MG63 (cell line): ENCODE measurements at regions not wholly inside any gene's neighbourhood (a gene's known extent, or its start where the extent isn't known, plus 50 kb on each side); places are given as distances from the start of the nearest gene placed in this dataset.
"Not testable (repeated sequence)": the region's sequence is repeated elsewhere in the genome, so short reads cannot be mapped to it uniquely, and the experiment has no call there.

Source experiments
- DNase-seq: peaks from one replicate; pipeline ENCODE4 v3.0.0-alpha.2; 2020
- H3K27me3 ChIP-seq: fragments of 250-450 bp; sonication (Bioruptor Pico); 2 replicates; pipeline ENCODE4 v1.5.1; 2020; ENCODE audit warnings: mild to moderate bottlenecking, moderate library complexity
- H3K36me3 ChIP-seq: fragments of 250-450 bp; sonication (Bioruptor Pico); 2 replicates; pipeline ENCODE4 v1.5.1; 2020; ENCODE audit warnings: mild to moderate bottlenecking, moderate library complexity
- H3K4me3 ChIP-seq: fragments of 250-450 bp; sonication (Bioruptor Pico); 2 replicates; pipeline ENCODE4 v1.5.1; 2020; ENCODE audit warnings: mild to moderate bottlenecking, moderate library complexity
- H3K9me3 ChIP-seq: fragments of 250-450 bp; sonication (Bioruptor Pico); 2 replicates; pipeline ENCODE4 v1.5.1; 2020; ENCODE audit warnings: mild to moderate bottlenecking, moderate library complexity

- no peaks in the 10 kb centered on the region for H3K36me3 ChIP-seq
- H3K9me3 ChIP-seq: no peaks in the 10 kb centered on the region
- no peaks in the 10 kb centered on the region for H3K27me3 ChIP-seq
- no peak for DNase-seq
- no peak overlapping the region for H3K4me3 ChIP-seq
Measured at GRCh38 chr4:83751336-83751949, 215.5 kb downstream of the GPAT3 start.

GRCh38 chr4:83748711-83749110, 212.8 kb downstream of the GPAT3 start:
- H3K9me3 ChIP-seq: no peaks in the 10 kb centered on the region
- no peak overlapping the region for H3K4me3 ChIP-seq
- no peak for DNase-seq
- no peaks in the 10 kb centered on the region for H3K27me3 ChIP-seq
- H3K36me3 ChIP-seq: no peaks in the 10 kb centered on the region

GRCh38 chr4:83738895-83739294, 203.0 kb downstream of the GPAT3 start:
- Histone ChIP-seq H3K4me3 (no peak overlapping the region), H3K9me3 (no peaks in the 10 kb centered on the region), H3K27me3 (no peaks in the 10 kb centered on the region), H3K36me3 (no peaks in the 10 kb centered on the region)
- DNase-seq: no peak

DNA sequence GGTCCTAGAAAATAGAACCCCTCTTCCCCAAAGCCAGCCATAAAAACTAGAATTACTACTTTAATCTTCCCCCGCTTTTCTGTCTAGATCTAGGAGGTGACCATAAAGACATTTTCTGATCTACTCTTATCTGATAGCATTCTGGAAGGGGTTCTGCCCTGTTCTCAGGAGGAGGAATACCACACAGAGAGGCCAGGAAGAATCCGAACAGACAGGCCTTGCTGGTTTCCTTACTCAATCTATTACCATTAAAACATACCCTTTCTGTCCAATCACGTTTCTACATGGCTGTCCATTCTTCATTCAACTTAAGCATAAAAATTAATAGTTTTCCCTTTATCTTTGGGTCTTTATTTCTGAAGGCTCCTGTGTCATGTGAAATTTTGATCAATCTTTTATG, 198.7 kb downstream of the GPAT3 start:
- H3K9me3 ChIP-seq: no peaks in the 10 kb centered on the region
- no peaks in the 10 kb centered on the region for H3K36me3 ChIP-seq
- DNase-seq: no peak
- no peaks in the 10 kb centered on the region for H3K27me3 ChIP-seq
- H3K4me3 ChIP-seq: no peak overlapping the region

GRCh38 chr4:83732114-83732635, 196.3 kb downstream of the GPAT3 start:
- no peaks in the 10 kb centered on the region for H3K27me3 ChIP-seq
- H3K9me3 ChIP-seq: no peaks in the 10 kb centered on the region
- DNase-seq: no peak
- no peak overlapping the region for H3K4me3 ChIP-seq
- H3K36me3 ChIP-seq: no peaks in the 10 kb centered on the region

DNA sequence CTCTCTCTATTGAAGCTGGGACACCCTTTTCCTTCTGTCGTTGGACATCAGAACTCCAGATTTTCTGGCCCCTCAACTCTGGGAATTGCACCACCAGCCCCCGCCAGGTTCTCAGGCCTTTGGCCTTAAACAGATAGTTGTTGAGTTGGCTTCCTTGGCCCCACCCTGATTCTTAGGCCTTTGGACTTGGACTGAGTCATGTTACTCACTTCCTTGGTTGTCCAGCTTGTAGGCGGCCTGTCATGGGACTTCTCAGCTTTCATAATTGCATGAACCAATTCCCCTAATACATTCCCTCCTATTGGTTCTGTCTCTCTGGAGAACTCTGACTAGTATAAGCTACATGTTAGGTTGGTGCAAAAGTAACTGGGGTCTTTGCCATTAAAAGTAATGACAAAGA, 195.7 kb downstream of the GPAT3 start:
- Histone ChIP-seq H3K4me3 (no peak overlapping the region), H3K36me3 (no peaks in the 10 kb centered on the region), H3K27me3 (no peaks in the 10 kb centered on the region), H3K9me3 (no peaks in the 10 kb centered on the region)
- DNase-seq: peak; percentile 15

- H3K27me3 ChIP-seq: not testable (repeated sequence)
Measured at GRCh38 chr4:83730958-83731357, 195.1 kb downstream of the GPAT3 start.

DNA sequence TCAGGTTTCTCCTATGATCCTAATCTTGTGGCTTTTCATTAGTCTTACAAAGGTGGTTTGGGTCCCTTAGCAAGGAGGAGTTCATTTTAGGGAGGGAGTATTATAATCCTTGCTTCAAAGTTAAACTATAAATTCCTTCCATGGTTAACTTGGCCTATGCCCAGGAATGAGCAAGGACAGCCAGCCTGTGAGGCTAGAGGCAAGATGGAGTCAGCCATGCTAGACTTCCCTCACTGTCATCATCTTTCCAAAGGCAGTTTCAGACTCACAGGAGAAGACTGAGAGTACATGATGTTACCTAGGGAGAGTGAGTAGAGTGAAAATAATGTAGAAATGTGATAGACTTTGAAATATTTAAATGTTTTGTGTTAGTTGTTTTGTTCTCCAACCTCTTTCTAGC, 192.3 kb downstream of the GPAT3 start:
- no peaks in the 10 kb centered on the region for H3K9me3 ChIP-seq
- no peak overlapping the region for H3K4me3 ChIP-seq
- H3K36me3 ChIP-seq: no peaks in the 10 kb centered on the region
- DNase-seq: no peak
- no peaks in the 10 kb centered on the region for H3K27me3 ChIP-seq

More at GRCh38 chr4:83730958-83731357, 195.1 kb downstream of the GPAT3 start:
- not testable (repeated sequence) for DNase-seq, H3K36me3 ChIP-seq, H3K9me3 ChIP-seq, H3K4me3 ChIP-seq

DNA sequence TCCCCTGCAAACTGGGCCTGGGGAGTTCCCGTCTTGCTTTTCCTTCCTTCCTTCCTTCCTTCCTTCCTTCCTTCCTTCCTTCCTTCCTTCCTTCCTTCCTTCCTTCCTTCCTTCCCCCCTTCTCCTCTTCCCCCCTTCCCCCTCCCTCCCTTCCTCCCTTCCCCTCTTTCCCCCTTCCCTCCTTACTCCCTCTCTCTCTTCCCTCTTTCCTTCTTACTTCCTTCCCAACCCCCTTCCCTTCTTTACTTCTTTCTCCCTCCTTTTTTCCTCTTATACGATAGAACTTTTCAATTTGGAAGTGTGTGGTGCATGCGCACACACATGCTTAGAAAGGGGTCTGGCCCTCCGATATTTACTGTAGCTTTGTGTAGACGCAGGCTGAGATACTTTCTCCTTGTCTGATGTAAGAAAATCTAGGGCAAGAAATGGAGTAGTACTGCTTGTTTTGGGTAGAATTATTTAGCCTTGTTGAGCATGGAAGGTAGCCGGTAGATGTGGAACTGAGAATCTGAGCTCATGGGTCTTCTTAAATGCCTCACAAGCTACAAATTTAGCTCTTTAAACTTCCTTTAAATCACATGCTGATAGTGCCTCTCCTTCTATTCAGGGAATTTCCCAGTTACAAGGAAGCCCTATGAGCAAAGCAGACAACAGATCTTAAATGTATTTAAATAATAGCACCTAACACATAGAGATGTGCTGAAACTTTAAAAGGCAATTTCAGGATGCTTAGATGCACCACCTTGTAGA, 189.6 kb downstream of the GPAT3 start:
- DNase-seq: no peak
- H3K27me3 ChIP-seq: no peaks in the 10 kb centered on the region
- H3K9me3 ChIP-seq: no peaks in the 10 kb centered on the region
- no peaks in the 10 kb centered on the region for H3K36me3 ChIP-seq
- H3K4me3 ChIP-seq: no peak overlapping the region

DNA sequence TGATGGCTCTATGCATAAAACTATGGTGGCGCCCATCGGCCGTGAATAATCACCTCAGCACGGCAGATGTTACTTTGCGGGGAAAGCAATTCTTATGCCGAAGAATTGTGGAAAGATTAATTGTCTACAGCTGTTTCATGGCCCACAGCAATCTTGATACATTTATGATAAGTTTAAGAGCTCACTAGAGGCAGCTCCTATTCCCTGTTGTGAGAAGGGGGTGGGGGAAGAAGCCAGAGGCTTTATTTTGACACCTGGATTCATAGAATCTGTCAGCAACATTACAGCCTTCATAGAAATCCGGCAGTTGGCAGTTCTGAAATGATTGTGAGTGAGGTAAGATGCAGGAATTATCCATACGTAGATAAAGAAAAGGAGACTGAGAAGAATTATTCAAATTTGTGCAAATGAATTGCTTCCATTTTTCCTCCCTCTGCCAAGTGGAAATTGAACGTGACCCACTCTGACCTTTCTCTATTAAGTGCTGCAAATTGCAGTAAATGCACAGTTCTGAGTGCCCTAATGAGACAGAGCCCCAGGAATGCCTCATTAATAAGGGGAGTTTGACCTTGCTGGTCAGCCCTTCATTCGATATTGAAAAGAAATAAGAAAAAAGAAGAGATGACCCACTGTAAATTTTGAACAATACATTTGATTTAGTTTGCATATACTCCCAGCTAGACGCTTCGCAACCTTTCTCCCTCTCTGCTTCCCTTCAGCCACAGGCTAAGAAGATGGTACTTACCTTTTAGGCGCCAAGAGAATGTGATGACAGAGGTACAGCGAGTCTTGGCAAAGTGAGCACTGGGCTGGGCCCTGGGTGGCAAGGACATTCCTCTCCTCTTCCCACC, 188.8 kb downstream of the GPAT3 start:
- DNase-seq: no peak
- H3K9me3 ChIP-seq: no peaks in the 10 kb centered on the region
- no peak overlapping the region for H3K4me3 ChIP-seq
- no peaks in the 10 kb centered on the region for H3K36me3 ChIP-seq
- H3K27me3 ChIP-seq: no peaks in the 10 kb centered on the region

- DNase-seq: no peak
- no peaks in the 10 kb centered on the region for H3K36me3 ChIP-seq
- no peak overlapping the region for H3K4me3 ChIP-seq
Measured at GRCh38 chr4:83723609-83724008, 187.7 kb downstream of the GPAT3 start.

DNA sequence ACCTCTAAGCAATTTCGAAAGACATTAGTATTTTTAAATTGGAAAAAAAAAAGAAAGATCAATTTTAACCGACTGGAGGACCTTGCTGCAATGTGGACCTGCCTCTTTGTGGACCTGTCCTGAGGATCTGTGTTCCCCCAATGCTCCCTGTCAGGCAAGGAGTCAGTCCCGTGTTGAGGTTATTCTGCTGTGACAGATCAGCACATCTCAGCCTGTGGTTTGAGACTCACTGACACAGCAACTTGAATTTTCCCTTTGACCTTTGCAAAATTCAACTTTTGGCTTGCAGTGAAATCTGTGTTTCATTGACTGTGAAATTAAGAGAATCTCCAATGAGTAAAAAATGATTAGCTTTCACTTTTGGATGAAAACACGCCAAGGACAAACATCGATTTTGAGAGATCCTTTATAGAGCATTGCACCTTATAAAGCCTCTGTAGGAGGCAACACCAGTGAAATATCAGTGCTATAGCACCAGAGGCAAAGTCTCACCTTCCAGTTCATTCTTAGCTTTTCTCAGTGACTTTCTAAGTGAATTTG, 186.9 kb downstream of the GPAT3 start:
- Histone ChIP-seq H3K27me3 (no peaks in the 10 kb centered on the region), H3K4me3 (no peak overlapping the region), H3K9me3 (no peaks in the 10 kb centered on the region), H3K36me3 (no peaks in the 10 kb centered on the region)
- no peak for DNase-seq

More at GRCh38 chr4:83723609-83724008, 187.7 kb downstream of the GPAT3 start:
- Histone ChIP-seq H3K27me3 (no peaks in the 10 kb centered on the region), H3K9me3 (no peaks in the 10 kb centered on the region)

- Histone ChIP-seq H3K27me3 (no peaks in the 10 kb centered on the region), H3K36me3 (no peaks in the 10 kb centered on the region), H3K4me3 (no peak overlapping the region), H3K9me3 (no peaks in the 10 kb centered on the region)
- DNase-seq: no peak
Measured at GRCh38 chr4:83716874-83717273, 181.0 kb downstream of the GPAT3 start.

- Histone ChIP-seq H3K4me3 (no peak overlapping the region), H3K9me3 (no peaks in the 10 kb centered on the region), H3K36me3 (no peaks in the 10 kb centered on the region), H3K27me3 (no peaks in the 10 kb centered on the region)
- DNase-seq: no peak
Measured at GRCh38 chr4:83712890-83713289, 177.0 kb downstream of the GPAT3 start.

DNA sequence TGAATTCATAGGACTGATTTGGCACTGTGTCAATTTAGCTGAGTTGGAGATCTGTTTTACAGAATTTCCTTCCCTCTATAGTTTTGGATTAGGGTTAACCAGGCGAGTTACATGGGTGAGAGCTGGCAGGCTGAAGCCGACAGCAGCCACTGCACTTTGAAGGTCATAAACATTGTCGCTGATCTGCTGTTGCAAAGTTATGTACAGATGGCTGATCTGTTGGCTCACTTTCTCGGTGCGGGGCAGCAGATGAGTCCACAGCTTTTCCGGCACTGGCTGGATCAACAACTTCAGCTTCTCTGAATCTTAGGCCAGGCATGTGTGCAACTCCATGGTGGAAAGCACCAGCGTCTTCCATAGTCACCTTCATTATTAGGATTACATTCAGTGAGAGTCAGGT, 173.7 kb downstream of the GPAT3 start:
- Histone ChIP-seq H3K4me3 (no peak overlapping the region), H3K9me3 (no peaks in the 10 kb centered on the region), H3K27me3 (no peaks in the 10 kb centered on the region), H3K36me3 (no peaks in the 10 kb centered on the region)
- no peak for DNase-seq

DNA sequence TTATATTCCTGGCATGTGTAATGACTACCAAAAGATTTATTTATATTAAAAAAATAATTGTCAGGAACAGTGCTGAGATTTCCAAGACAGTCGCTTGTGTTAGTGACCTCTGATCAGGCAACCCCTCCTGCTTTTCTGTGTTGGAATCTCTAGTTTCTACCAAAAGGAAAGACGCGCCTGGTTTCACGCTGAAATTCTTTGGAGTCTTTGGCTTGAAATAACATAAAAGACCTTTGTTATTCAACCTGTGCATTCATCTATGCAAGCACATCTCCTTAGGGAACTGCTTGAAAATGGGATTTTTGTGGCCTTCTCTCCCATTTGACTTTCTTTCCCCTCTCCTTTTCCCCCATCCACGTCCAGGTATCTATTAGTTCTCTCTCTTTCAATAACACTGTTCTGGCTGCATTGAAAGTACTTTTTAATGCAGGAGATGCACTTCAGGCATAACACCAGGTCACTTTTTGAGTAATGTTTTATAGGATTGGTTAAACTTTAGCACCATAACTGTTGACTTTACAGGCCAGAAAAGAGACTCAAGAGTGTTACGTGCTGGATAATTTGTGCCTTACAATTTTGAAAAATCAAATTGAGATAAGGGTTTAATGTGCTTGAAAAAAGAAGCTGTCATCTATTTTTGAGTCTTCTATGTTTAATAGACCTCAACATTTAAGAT, 172.7 kb downstream of the GPAT3 start:
- H3K4me3 ChIP-seq: no peak overlapping the region
- DNase-seq: no peak

More for the DNA sequence above, 172.7 kb downstream of the GPAT3 start:
- H3K36me3 ChIP-seq: no peaks in the 10 kb centered on the region
- no peaks in the 10 kb centered on the region for H3K27me3 ChIP-seq
- H3K9me3 ChIP-seq: no peaks in the 10 kb centered on the region
